ENCODE measurements at regions not wholly inside any gene's neighbourhood (a gene's known extent, or its start where the extent isn't known, plus 50 kb on each side); places are given as distances from the start of the nearest gene placed in this dataset.

DNA sequence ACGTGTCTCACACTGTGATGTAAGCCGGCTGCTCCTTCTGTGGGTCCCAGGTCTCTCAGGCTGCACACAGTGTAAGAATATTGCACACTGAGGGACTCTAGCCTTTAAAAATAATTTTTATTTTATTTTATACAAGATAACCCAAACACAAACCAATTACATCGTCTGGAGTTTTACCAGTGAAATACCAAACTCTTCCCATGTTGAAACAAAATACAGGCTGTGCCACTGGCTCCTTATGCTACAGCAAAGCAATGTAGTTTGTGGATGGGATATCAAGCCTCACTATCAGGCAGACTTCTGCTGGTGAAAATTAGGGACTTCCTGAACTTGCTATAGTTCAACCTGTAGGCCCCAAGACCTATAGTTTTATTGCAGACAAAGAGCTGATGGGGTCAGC lies 311.3 kb upstream of the SLCO3A1 start (continued):
- TF ChIP-seq, protein P1, sequence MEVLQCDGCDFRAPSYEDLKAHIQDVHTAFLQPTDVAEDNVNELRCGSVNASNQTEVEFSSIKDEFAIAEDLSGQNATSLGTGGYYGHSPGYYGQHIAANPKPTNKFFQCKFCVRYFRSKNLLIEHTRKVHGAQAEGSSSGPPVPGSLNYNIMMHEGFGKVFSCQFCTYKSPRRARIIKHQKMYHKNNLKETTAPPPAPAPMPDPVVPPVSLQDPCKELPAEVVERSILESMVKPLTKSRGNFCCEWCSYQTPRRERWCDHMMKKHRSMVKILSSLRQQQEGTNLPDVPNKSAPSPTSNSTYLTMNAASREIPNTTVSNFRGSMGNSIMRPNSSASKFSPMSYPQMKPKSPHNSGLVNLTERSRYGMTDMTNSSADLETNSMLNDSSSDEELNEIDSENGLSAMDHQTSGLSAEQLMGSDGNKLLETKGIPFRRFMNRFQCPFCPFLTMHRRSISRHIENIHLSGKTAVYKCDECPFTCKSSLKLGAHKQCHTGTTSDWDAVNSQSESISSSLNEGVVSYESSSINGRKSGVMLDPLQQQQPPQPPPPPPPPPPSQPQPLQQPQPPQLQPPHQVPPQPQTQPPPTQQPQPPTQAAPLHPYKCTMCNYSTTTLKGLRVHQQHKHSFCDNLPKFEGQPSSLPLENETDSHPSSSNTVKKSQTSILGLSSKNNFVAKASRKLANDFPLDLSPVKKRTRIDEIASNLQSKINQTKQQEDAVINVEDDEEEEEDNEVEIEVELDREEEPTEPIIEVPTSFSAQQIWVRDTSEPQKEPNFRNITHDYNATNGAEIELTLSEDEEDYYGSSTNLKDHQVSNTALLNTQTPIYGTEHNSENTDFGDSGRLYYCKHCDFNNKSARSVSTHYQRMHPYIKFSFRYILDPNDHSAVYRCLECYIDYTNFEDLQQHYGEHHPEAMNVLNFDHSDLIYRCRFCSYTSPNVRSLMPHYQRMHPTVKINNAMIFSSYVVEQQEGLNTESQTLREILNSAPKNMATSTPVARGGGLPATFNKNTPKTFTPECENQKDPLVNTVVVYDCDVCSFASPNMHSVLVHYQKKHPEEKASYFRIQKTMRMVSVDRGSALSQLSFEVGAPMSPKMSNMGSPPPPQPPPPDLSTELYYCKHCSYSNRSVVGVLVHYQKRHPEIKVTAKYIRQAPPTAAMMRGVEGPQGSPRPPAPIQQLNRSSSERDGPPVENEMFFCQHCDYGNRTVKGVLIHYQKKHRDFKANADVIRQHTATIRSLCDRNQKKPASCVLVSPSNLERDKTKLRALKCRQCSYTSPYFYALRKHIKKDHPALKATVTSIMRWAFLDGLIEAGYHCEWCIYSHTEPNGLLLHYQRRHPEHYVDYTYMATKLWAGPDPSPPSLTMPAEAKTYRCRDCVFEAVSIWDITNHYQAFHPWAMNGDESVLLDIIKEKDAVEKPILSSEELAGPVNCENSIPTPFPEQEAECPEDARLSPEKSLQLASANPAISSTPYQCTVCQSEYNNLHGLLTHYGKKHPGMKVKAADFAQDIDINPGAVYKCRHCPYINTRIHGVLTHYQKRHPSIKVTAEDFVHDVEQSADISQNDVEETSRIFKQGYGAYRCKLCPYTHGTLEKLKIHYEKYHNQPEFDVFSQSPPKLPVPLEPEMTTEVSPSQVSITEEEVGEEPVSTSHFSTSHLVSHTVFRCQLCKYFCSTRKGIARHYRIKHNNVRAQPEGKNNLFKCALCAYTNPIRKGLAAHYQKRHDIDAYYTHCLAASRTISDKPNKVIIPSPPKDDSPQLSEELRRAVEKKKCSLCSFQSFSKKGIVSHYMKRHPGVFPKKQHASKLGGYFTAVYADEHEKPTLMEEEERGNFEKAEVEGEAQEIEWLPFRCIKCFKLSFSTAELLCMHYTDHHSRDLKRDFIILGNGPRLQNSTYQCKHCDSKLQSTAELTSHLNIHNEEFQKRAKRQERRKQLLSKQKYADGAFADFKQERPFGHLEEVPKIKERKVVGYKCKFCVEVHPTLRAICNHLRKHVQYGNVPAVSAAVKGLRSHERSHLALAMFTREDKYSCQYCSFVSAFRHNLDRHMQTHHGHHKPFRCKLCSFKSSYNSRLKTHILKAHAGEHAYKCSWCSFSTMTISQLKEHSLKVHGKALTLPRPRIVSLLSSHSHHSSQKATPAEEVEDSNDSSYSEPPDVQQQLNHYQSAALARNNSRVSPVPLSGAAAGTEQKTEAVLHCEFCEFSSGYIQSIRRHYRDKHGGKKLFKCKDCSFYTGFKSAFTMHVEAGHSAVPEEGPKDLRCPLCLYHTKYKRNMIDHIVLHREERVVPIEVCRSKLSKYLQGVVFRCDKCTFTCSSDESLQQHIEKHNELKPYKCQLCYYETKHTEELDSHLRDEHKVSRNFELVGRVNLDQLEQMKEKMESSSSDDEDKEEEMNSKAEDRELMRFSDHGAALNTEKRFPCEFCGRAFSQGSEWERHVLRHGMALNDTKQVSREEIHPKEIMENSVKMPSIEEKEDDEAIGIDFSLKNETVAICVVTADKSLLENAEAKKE (CRISPR knock-in tag; IDR thresholded peaks at IDR 0.05), result no peak
- TF ChIP-seq EZH2 (IDR thresholded peaks at IDR 0.05; ENCODE audit: low read depth, unreplicated experiment), result no peak
- no peak for TF ChIP-seq POLR2AphosphoS5 (IDR thresholded peaks at IDR 0.05; ENCODE audit: low read depth)
- no peak for TF ChIP-seq NANOG (IDR thresholded peaks at IDR 0.05; ENCODE audit: borderline replicate concordance)
- no peak for TF ChIP-seq CREB1 (CRISPR knock-in tag; IDR thresholded peaks at IDR 0.05; ENCODE audit: low read depth)
- TF ChIP-seq, protein P2, sequence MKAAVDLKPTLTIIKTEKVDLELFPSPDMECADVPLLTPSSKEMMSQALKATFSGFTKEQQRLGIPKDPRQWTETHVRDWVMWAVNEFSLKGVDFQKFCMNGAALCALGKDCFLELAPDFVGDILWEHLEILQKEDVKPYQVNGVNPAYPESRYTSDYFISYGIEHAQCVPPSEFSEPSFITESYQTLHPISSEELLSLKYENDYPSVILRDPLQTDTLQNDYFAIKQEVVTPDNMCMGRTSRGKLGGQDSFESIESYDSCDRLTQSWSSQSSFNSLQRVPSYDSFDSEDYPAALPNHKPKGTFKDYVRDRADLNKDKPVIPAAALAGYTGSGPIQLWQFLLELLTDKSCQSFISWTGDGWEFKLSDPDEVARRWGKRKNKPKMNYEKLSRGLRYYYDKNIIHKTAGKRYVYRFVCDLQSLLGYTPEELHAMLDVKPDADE (IDR thresholded peaks at IDR 0.05), result no peak
- no peak for TF ChIP-seq EZH2phosphoT487 (IDR thresholded peaks at IDR 0.05; ENCODE audit: unreplicated experiment)
- no peak for TF ChIP-seq ZNF331 (CRISPR knock-in tag; IDR thresholded peaks at IDR 0.05; ENCODE audit: low read depth)
- TF ChIP-seq, protein P3, sequence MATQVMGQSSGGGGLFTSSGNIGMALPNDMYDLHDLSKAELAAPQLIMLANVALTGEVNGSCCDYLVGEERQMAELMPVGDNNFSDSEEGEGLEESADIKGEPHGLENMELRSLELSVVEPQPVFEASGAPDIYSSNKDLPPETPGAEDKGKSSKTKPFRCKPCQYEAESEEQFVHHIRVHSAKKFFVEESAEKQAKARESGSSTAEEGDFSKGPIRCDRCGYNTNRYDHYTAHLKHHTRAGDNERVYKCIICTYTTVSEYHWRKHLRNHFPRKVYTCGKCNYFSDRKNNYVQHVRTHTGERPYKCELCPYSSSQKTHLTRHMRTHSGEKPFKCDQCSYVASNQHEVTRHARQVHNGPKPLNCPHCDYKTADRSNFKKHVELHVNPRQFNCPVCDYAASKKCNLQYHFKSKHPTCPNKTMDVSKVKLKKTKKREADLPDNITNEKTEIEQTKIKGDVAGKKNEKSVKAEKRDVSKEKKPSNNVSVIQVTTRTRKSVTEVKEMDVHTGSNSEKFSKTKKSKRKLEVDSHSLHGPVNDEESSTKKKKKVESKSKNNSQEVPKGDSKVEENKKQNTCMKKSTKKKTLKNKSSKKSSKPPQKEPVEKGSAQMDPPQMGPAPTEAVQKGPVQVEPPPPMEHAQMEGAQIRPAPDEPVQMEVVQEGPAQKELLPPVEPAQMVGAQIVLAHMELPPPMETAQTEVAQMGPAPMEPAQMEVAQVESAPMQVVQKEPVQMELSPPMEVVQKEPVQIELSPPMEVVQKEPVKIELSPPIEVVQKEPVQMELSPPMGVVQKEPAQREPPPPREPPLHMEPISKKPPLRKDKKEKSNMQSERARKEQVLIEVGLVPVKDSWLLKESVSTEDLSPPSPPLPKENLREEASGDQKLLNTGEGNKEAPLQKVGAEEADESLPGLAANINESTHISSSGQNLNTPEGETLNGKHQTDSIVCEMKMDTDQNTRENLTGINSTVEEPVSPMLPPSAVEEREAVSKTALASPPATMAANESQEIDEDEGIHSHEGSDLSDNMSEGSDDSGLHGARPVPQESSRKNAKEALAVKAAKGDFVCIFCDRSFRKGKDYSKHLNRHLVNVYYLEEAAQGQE (IDR thresholded peaks at IDR 0.05; ENCODE audit: unreplicated experiment), result no peak
- no peak for TF ChIP-seq JUNB (IDR thresholded peaks at IDR 0.05; ENCODE audit: unreplicated experiment)
